NT2/D1 (cell line): ENCODE measurements at regions not wholly inside any gene's neighbourhood (a gene's known extent, or its start where the extent isn't known, plus 50 kb on each side); places are given as distances from the start of the nearest gene placed in this dataset.
"Not testable (repeated sequence)": the region's sequence is repeated elsewhere in the genome, so short reads cannot be mapped to it uniquely, and the experiment has no call there.

Source experiments
- DNase-seq: peaks from one replicate; pipeline ENCODE4 v3.0.0-alpha.2; 2011; ENCODE audit warnings: low read depth, low spot score
- H3K27me3 ChIP-seq: 2 replicates; pipeline ENCODE4 v1.6.0; 2011; ENCODE audit warnings: mild to moderate bottlenecking; ENCODE audit not compliant: insufficient read length, insufficient read depth
- H3K36me3 ChIP-seq: 2 replicates; pipeline ENCODE4 v1.6.1; 2011; ENCODE audit warnings: mild to moderate bottlenecking, low read length, mixed read lengths; ENCODE audit not compliant: insufficient read depth, insufficient read length
- H3K4me1 ChIP-seq: 2 replicates; pipeline ENCODE4 v1.5.1; 2011; ENCODE audit not compliant: insufficient read depth, insufficient read length
- H3K4me3 ChIP-seq: 2 replicates; pipeline ENCODE4 v1.5.1; 2011; ENCODE audit warnings: low read depth; ENCODE audit not compliant: insufficient read length
- H3K9ac ChIP-seq: 2 replicates; pipeline ENCODE4 v1.6.0; 2011; ENCODE audit warnings: low read depth; ENCODE audit not compliant: insufficient read length
- H3K9me3 ChIP-seq: 2 replicates; pipeline ENCODE4 v1.5.1; 2011; ENCODE audit warnings: mild to moderate bottlenecking, low read length; ENCODE audit not compliant: insufficient read depth
- SUZ12 ChIP-seq: IDR thresholded peaks from 2 replicates; pipeline ENCODE4 v1.6.1; 2011; ENCODE audit not compliant: insufficient read length, insufficient read depth; ENCODE audit errors: extremely low read depth
- YY1 ChIP-seq: IDR thresholded peaks from 2 replicates; pipeline ENCODE4 v1.6.1; 2011; ENCODE audit not compliant: insufficient read length, insufficient read depth
- ZNF274 ChIP-seq: IDR thresholded peaks from 2 replicates; pipeline ENCODE4 v1.6.1; 2011; ENCODE audit warnings: mild to moderate bottlenecking, low read depth, low read length

- TF ChIP-seq YY1 (no peak), SUZ12 (no peak), ZNF274 (no peak)
- Histone ChIP-seq H3K9me3 (peaks cover 25% of the 10 kb centered on the region), H3K27me3 (no peaks in the 10 kb centered on the region), H3K4me3 (no peak overlapping the region), H3K36me3 (no peaks in the 10 kb centered on the region), H3K9ac (no peak overlapping the region), H3K4me1 (no peaks in the 10 kb centered on the region)
- no peak for DNase-seq
These were observed 519.5 kb downstream of the RWDD3 start for GRCh38 chr1:95753382-95754016.

- H3K9ac ChIP-seq: no peak overlapping the region
- no peak for DNase-seq
- no peak for TF ChIP-seq ZNF274
- no peak for TF ChIP-seq SUZ12
- TF ChIP-seq YY1: no peak
- no peaks in the 10 kb centered on the region for H3K36me3 ChIP-seq
- no peak overlapping the region for H3K4me3 ChIP-seq
- H3K4me1 ChIP-seq: no peaks in the 10 kb centered on the region
- no peaks in the 10 kb centered on the region for H3K27me3 ChIP-seq
- peaks cover 25% of the 10 kb centered on the region for H3K9me3 ChIP-seq
These were observed 520.4 kb downstream of the RWDD3 start for GRCh38 chr1:95754412-95754811.

GRCh38 chr1:95766036-95766435, 532.0 kb downstream of the RWDD3 start:
- Histone ChIP-seq H3K27me3 (no peaks in the 10 kb centered on the region), H3K4me1 (no peaks in the 10 kb centered on the region), H3K9me3 (peaks cover 11% of the 10 kb centered on the region; the same call in 1 of the 2 replicates), H3K9ac (no peak overlapping the region), H3K36me3 (no peaks in the 10 kb centered on the region), H3K4me3 (no peak overlapping the region)
- no peak for TF ChIP-seq ZNF274
- TF ChIP-seq SUZ12: no peak
- no peak for TF ChIP-seq YY1
- no peak for DNase-seq

- H3K9me3 ChIP-seq: no peaks in the 10 kb centered on the region
These were observed 536.6 kb downstream of the RWDD3 start for GRCh38 chr1:95770581-95770980.

GRCh38 chr1:95778217-95778616, 544.2 kb downstream of the RWDD3 start:
- DNase-seq: no peak
- Histone ChIP-seq H3K36me3 (no peaks in the 10 kb centered on the region), H3K9me3 (no peaks in the 10 kb centered on the region), H3K27me3 (no peaks in the 10 kb centered on the region), H3K4me1 (no peaks in the 10 kb centered on the region), H3K4me3 (no peak overlapping the region), H3K9ac (no peak overlapping the region)
- TF ChIP-seq SUZ12: no peak
- no peak for TF ChIP-seq YY1
- TF ChIP-seq ZNF274: no peak

More at GRCh38 chr1:95770581-95770980, 536.6 kb downstream of the RWDD3 start:
- Histone ChIP-seq H3K36me3 (no peaks in the 10 kb centered on the region), H3K27me3 (no peaks in the 10 kb centered on the region), H3K4me1 (no peaks in the 10 kb centered on the region), H3K9ac (no peak overlapping the region), H3K4me3 (no peak overlapping the region)
- DNase-seq: no peak
- TF ChIP-seq ZNF274 (no peak), SUZ12 (no peak), YY1 (no peak)

GRCh38 chr1:95780836-95781235, 546.8 kb downstream of the RWDD3 start:
- H3K27me3 ChIP-seq: no peaks in the 10 kb centered on the region
- no peak overlapping the region for H3K4me3 ChIP-seq
- H3K36me3 ChIP-seq: no peaks in the 10 kb centered on the region
- DNase-seq: peak; percentile 33
- no peak overlapping the region for H3K9ac ChIP-seq
- no peaks in the 10 kb centered on the region for H3K9me3 ChIP-seq
- H3K4me1 ChIP-seq: no peaks in the 10 kb centered on the region
- TF ChIP-seq ZNF274: no peak

GRCh38 chr1:95790136-95790535, 556.1 kb downstream of the RWDD3 start:
- no peaks in the 10 kb centered on the region for H3K27me3 ChIP-seq
- H3K4me3 ChIP-seq: no peak overlapping the region
- H3K9ac ChIP-seq: no peak overlapping the region
- no peaks in the 10 kb centered on the region for H3K36me3 ChIP-seq
- DNase-seq: no peak
- TF ChIP-seq YY1 (no peak), SUZ12 (no peak), ZNF274 (no peak)
- no peaks in the 10 kb centered on the region for H3K9me3 ChIP-seq
- H3K4me1 ChIP-seq: no peaks in the 10 kb centered on the region

GRCh38 chr1:95793893-95794292, 559.9 kb downstream of the RWDD3 start:
- H3K36me3 ChIP-seq: no peaks in the 10 kb centered on the region
- no peak overlapping the region for H3K4me3 ChIP-seq
- no peaks in the 10 kb centered on the region; the same call in 1 of the 2 replicates for H3K9me3 ChIP-seq
- no peaks in the 10 kb centered on the region for H3K4me1 ChIP-seq
- DNase-seq: peak; percentile 54
- no peak overlapping the region for H3K9ac ChIP-seq
- TF ChIP-seq SUZ12 (no peak), ZNF274 (no peak), YY1 (no peak)
- no peaks in the 10 kb centered on the region for H3K27me3 ChIP-seq

- not testable (repeated sequence) for DNase-seq, H3K9me3 ChIP-seq
These were observed 563.8 kb downstream of the RWDD3 start for GRCh38 chr1:95797761-95798160.

More at GRCh38 chr1:95797761-95798160, 563.8 kb downstream of the RWDD3 start:
- not testable (repeated sequence) for H3K4me3 ChIP-seq, H3K36me3 ChIP-seq, H3K9ac ChIP-seq, H3K27me3 ChIP-seq, H3K4me1 ChIP-seq
